HEK293 (cell line): ENCODE measurements at regions not wholly inside any gene's neighbourhood (a gene's known extent, or its start where the extent isn't known, plus 50 kb on each side); places are given as distances from the start of the nearest gene placed in this dataset.
"Not testable (repeated sequence)": the region's sequence is repeated elsewhere in the genome, so short reads cannot be mapped to it uniquely, and the experiment has no call there.

ENCODE experiments used
- CTCF ChIA-PET: fragments of 350-600 bp; formaldehyde crosslinking; extraction: SDS; loops from one replicate; lab custom pipeline; 2021; ENCODE audit warnings: antibody characterized with exemption; lab: Yijun Ruan, JAX
- POLR2A ChIA-PET: fragments of 300-600 bp; formaldehyde crosslinking; extraction: SDS; loops from one replicate; lab custom pipeline; 2020; ENCODE audit warnings: antibody characterized with exemption, inconsistent platforms; lab: Yijun Ruan, JAX
- H3K27ac ChIP-seq: fragments of 200-500 bp; sonication (Bioruptor generic); 2 replicates; pipeline ENCODE4 v1.5.1; 2014; ENCODE audit warnings: low read depth, low read length, control low read depth, inconsistent platforms; ENCODE audit errors: extremely low read depth
- H3K36me3 ChIP-seq, 2 experiments: fragments of 200-500 bp in 1 of 2; sonication (Bioruptor generic) in 1 of 2; 1 replicate in 1 of 2; 2 replicates in 1 of 2; pipeline ENCODE4 v1.5.1; 2014 to 2017; ENCODE audit warnings: inconsistent platforms in 2 of 2, low read length in 2 of 2; ENCODE audit not compliant: control insufficient read depth in 2 of 2, insufficient read depth in 1 of 2
- H3K4me1 ChIP-seq: fragments of 200-500 bp; sonication (Bioruptor generic); 2 replicates; pipeline ENCODE4 v1.5.1; 2014; ENCODE audit warnings: mild to moderate bottlenecking, low read length, inconsistent platforms; ENCODE audit not compliant: control insufficient read depth, insufficient read depth
- H3K4me3 ChIP-seq: 2 replicates; pipeline ENCODE4 v1.5.1; 2011; ENCODE audit warnings: low read depth, mild to moderate bottlenecking, control low read depth, low read length, moderate library complexity
- H3K9me3 ChIP-seq: fragments of 200-500 bp; sonication (Bioruptor generic); 2 replicates; pipeline ENCODE4 v1.5.1; 2014; ENCODE audit warnings: low read depth, low read length, inconsistent platforms; ENCODE audit not compliant: control insufficient read depth, insufficient read depth
- FEZF1 ChIP-seq: fragments of 450-650 bp; formaldehyde crosslinking; IDR thresholded peaks from 2 replicates; pipeline ENCODE4 v1.5.1; 2016; ENCODE audit warnings: missing biosample characterization, missing genetic modification characterization
- KLF16 ChIP-seq: fragments of 450-650 bp; formaldehyde crosslinking; IDR thresholded peaks from 2 replicates; pipeline ENCODE4 v1.5.1; 2017; ENCODE audit warnings: missing biosample characterization, missing genetic modification characterization
- KLF9 ChIP-seq: fragments of 450-650 bp; formaldehyde crosslinking; IDR thresholded peaks from 2 replicates; pipeline ENCODE4 v1.5.1; 2016; ENCODE audit warnings: missing biosample characterization, missing genetic modification characterization, low read depth
- MEIS1 ChIP-seq: sonication (generic); formaldehyde crosslinking; IDR thresholded peaks from 2 replicates; pipeline ENCODE4 v1.8.1; 2022; ENCODE audit warnings: missing genetic modification reagents, mild to moderate bottlenecking, borderline replicate concordance
- ZBTB7A ChIP-seq: fragments of 450-650 bp; formaldehyde crosslinking; IDR thresholded peaks from 2 replicates; pipeline ENCODE4 v1.5.1; 2016; ENCODE audit warnings: low read depth, missing biosample characterization, missing genetic modification characterization
- ZIC2 ChIP-seq: fragments of 450-650 bp; formaldehyde crosslinking; IDR thresholded peaks from 2 replicates; pipeline ENCODE4 v1.5.1; 2016; ENCODE audit warnings: missing biosample characterization, missing genetic modification characterization
- ZNF138 ChIP-seq: fragments of 450-650 bp; formaldehyde crosslinking; IDR thresholded peaks from 2 replicates; pipeline ENCODE4 v1.5.1; 2016; ENCODE audit warnings: missing biosample characterization, missing genetic modification characterization, borderline replicate concordance
- ZNF157 ChIP-seq: fragments of 450-650 bp; formaldehyde crosslinking; IDR thresholded peaks from 2 replicates; pipeline ENCODE4 v1.5.1; 2016; ENCODE audit warnings: missing biosample characterization, missing genetic modification characterization
- ZNF174 ChIP-seq: fragments of 450-650 bp; formaldehyde crosslinking; IDR thresholded peaks from 2 replicates; pipeline ENCODE4 v1.5.0; 2017; ENCODE audit warnings: missing biosample characterization, mild to moderate bottlenecking, missing genetic modification characterization
- ZNF223 ChIP-seq: fragments of 450-650 bp; formaldehyde crosslinking; IDR thresholded peaks from 2 replicates; pipeline ENCODE4 v1.5.1; 2016; ENCODE audit warnings: missing biosample characterization, missing genetic modification characterization
- ZNF394 ChIP-seq: fragments of 450-650 bp; formaldehyde crosslinking; IDR thresholded peaks from 2 replicates; pipeline ENCODE4 v1.5.1; 2016; ENCODE audit warnings: missing biosample characterization, missing genetic modification characterization, mild to moderate bottlenecking, moderate library complexity, borderline replicate concordance
- ZNF426 ChIP-seq: fragments of 450-650 bp; formaldehyde crosslinking; IDR thresholded peaks from 2 replicates; pipeline ENCODE4 v1.5.1; 2017; ENCODE audit warnings: missing biosample characterization, missing genetic modification characterization, mild to moderate bottlenecking, inconsistent platforms, moderate library complexity
- ZNF473 ChIP-seq: fragments of 450-650 bp; formaldehyde crosslinking; IDR thresholded peaks from 2 replicates; pipeline ENCODE4 v1.5.1; 2017; ENCODE audit warnings: missing biosample characterization, missing genetic modification characterization
- ZNF571 ChIP-seq: fragments of 450-650 bp; formaldehyde crosslinking; IDR thresholded peaks from 2 replicates; pipeline ENCODE4 v1.5.0; 2017; ENCODE audit warnings: missing biosample characterization, missing genetic modification characterization
- ZNF585B ChIP-seq: fragments of 450-650 bp; formaldehyde crosslinking; IDR thresholded peaks from 2 replicates; pipeline ENCODE4 v1.5.1; 2016; ENCODE audit warnings: missing biosample characterization, missing genetic modification characterization
- ZNF623 ChIP-seq: fragments of 450-650 bp; formaldehyde crosslinking; IDR thresholded peaks from 2 replicates; pipeline ENCODE4 v1.5.1; 2016; ENCODE audit warnings: missing biosample characterization, missing genetic modification characterization
- ZNF677 ChIP-seq: fragments of 450-650 bp; IDR thresholded peaks from 2 replicates; pipeline ENCODE4 v1.5.0; 2018; ENCODE audit warnings: missing biosample characterization, mild to moderate bottlenecking, missing genetic modification characterization, moderate library complexity
- ZNF747 ChIP-seq: fragments of 450-650 bp; formaldehyde crosslinking; IDR thresholded peaks from 2 replicates; pipeline ENCODE4 v1.5.1; 2016; ENCODE audit warnings: missing biosample characterization, missing genetic modification characterization
- ZNF768 ChIP-seq: fragments of 450-650 bp; formaldehyde crosslinking; IDR thresholded peaks from 2 replicates; pipeline ENCODE4 v1.5.1; 2018; ENCODE audit warnings: missing biosample characterization, mild to moderate bottlenecking, missing genetic modification characterization
- ZNF777 ChIP-seq: fragments of 450-650 bp; formaldehyde crosslinking; IDR thresholded peaks from 2 replicates; pipeline ENCODE4 v1.5.1; 2017; ENCODE audit warnings: missing biosample characterization, missing genetic modification characterization, borderline replicate concordance
- ZNF830 ChIP-seq: fragments of 450-650 bp; IDR thresholded peaks from 2 replicates; pipeline ENCODE4 v1.5.0; 2018; ENCODE audit warnings: missing biosample characterization, missing genetic modification characterization, low read depth, mild to moderate bottlenecking, moderate library complexity
- ZNF843 ChIP-seq: fragments of 450-650 bp; formaldehyde crosslinking; IDR thresholded peaks from 2 replicates; pipeline ENCODE4 v1.5.1; 2016; ENCODE audit warnings: missing biosample characterization, missing genetic modification characterization
- ZSCAN30 ChIP-seq: fragments of 450-650 bp; IDR thresholded peaks from 2 replicates; pipeline ENCODE4 v1.5.1; 2018; ENCODE audit warnings: missing biosample characterization, mild to moderate bottlenecking, missing genetic modification characterization, moderate library complexity
- TF ChIP-seq, protein P1 (sequence below): fragments of 450-650 bp; formaldehyde crosslinking; IDR thresholded peaks from 2 replicates; pipeline ENCODE4 v1.5.0; 2017; ENCODE audit warnings: missing biosample characterization, missing genetic modification characterization, borderline replicate concordance
- TF ChIP-seq, protein P2 (sequence below): fragments of 450-650 bp; formaldehyde crosslinking; IDR thresholded peaks from 2 replicates; pipeline ENCODE4 v1.5.1; 2016; ENCODE audit warnings: missing biosample characterization, missing genetic modification characterization
- TF ChIP-seq, protein P3 (sequence below): fragments of 450-650 bp; formaldehyde crosslinking; IDR thresholded peaks from 2 replicates; pipeline ENCODE4 v1.5.1; 2017; ENCODE audit warnings: missing biosample characterization, missing genetic modification characterization
- TF ChIP-seq, protein P4 (sequence below): fragments of 450-650 bp; formaldehyde crosslinking; IDR thresholded peaks from 2 replicates; pipeline ENCODE4 v1.5.1; 2017; ENCODE audit warnings: missing biosample characterization, missing genetic modification characterization

DNA sequence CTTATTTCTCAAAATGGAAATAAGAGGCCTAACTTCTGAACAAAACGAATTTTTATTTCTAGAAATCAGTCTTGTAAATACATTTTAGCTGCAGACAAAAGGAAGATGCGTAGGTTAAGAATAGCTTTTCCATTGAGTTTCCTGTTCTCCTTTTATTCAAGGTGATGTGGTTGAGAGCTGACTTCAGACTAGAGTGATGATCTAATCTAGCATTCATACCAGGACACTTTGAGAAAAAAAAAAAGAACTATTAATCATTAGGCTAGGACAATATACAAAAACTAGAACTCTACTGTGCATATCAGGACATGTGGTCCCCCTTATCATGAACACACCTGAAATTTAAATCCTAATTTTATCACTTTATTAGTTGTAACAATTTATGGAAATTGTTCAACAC, 884.5 kb upstream of the EPHA5 start (continued):
- TF ChIP-seq ZNF843 (tag by site-specific recombination), result no peak
- no peak for TF ChIP-seq ZBTB7A
- TF ChIP-seq MEIS1, result no peak
- no peak for TF ChIP-seq ZNF157

DNA sequence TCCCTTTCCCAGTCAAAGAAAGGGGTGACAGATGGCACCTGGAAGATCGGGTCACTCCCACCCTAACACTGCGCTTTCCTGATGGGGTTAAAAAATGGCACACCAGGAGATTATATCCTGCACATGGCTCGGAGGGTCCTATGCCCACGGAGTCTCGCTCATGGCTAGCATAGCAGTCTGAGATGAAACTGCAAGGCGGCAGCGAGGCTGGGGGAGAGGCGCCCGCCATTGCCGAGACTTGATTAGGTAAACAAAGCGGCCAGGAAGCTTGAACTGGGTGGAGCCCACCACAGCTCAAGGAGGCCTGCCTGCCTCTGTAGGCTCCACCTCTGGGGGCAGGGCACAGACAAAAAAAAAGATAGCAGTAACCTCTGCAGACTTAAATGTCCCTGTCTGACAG, 875.0 kb upstream of the EPHA5 start:
- POLR2A ChIA-PET, H3K4me1 ChIP-seq, H3K36me3 ChIP-seq, H3K4me3 ChIP-seq, H3K9me3 ChIP-seq, CTCF ChIA-PET, H3K27ac ChIP-seq: not testable (repeated sequence)

DNA sequence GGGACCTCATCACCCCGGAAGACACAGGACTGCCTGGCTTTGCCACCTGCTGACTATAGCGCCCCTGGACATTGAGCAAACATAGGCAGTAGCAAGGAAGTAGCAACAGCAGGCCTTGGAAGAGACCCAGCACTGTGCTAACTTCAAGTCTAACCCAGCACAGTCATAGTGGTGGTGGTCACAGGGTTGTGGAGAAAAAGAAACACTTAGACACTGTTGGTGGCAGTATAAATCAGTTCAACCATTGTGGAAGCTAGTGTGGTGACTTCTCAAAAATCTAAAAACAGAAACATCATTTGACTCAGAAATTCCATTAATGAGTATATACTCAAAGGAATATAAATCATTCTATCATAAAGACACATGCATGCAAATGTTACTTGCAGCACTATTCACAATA, 874.0 kb upstream of the EPHA5 start:
- H3K9me3 ChIP-seq, result no peaks in the 10 kb centered on the region
- POLR2A ChIA-PET, result no interaction called here
- no peak overlapping the region for H3K4me3 ChIP-seq
- H3K27ac ChIP-seq, result no peak overlapping the region
- TF ChIP-seq ZNF571 (no peak), FEZF1 (tag by site-specific recombination) (no peak), ZNF768 (tag by site-specific recombination) (no peak), ZNF174 (tag by site-specific recombination) (no peak), ZNF747 (no peak), ZNF830 (tag by site-specific recombination) (no peak), ZNF623 (tag by site-specific recombination) (no peak), KLF9 (tag by site-specific recombination) (no peak), ZNF394 (no peak)
- TF ChIP-seq, protein P1, sequence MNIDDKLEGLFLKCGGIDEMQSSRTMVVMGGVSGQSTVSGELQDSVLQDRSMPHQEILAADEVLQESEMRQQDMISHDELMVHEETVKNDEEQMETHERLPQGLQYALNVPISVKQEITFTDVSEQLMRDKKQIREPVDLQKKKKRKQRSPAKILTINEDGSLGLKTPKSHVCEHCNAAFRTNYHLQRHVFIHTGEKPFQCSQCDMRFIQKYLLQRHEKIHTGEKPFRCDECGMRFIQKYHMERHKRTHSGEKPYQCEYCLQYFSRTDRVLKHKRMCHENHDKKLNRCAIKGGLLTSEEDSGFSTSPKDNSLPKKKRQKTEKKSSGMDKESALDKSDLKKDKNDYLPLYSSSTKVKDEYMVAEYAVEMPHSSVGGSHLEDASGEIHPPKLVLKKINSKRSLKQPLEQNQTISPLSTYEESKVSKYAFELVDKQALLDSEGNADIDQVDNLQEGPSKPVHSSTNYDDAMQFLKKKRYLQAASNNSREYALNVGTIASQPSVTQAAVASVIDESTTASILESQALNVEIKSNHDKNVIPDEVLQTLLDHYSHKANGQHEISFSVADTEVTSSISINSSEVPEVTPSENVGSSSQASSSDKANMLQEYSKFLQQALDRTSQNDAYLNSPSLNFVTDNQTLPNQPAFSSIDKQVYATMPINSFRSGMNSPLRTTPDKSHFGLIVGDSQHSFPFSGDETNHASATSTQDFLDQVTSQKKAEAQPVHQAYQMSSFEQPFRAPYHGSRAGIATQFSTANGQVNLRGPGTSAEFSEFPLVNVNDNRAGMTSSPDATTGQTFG (tag by site-specific recombination), result no peak
- TF ChIP-seq, protein P2, sequence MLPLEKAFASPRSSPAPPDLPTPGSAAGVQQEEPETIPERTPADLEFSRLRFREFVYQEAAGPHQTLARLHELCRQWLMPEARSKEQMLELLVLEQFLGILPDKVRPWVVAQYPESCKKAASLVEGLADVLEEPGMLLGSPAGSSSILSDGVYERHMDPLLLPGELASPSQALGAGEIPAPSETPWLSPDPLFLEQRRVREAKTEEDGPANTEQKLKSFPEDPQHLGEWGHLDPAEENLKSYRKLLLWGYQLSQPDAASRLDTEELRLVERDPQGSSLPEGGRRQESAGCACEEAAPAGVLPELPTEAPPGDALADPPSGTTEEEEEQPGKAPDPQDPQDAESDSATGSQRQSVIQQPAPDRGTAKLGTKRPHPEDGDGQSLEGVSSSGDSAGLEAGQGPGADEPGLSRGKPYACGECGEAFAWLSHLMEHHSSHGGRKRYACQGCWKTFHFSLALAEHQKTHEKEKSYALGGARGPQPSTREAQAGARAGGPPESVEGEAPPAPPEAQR, result no peak
- TF ChIP-seq, all 188 proteins: peak for 0
- H3K4me1 ChIP-seq, result no peaks in the 10 kb centered on the region
- CTCF ChIA-PET, result no interaction called here
- no peaks in the 10 kb centered on the region for H3K36me3 ChIP-seq

DNA sequence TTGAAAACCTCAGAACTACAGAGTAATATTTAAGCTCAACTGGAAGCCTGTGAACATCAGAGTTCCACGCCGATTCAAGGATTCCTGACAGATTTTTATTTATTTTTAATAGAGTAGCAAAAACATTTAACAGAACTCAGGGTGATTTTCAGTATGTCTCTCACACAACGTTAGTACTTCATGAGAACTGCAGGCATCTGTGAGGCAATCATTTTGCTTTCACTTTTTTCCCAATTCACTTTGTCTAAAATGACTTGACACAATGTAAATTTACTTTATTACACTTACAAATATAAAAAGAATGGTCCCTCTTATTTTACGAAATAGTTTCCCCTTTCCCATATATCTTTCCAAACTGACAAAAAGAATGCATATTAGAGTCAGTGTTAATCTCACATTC, 869.5 kb upstream of the EPHA5 start:
- CTCF ChIA-PET, result no interaction called here
- Histone ChIP-seq H3K36me3 (no peaks in the 10 kb centered on the region), H3K4me3 (no peak overlapping the region), H3K9me3 (no peaks in the 10 kb centered on the region), H3K4me1 (no peaks in the 10 kb centered on the region), H3K27ac (no peak overlapping the region)
- POLR2A ChIA-PET, result no interaction called here
- TF ChIP-seq ZNF677 (tag by site-specific recombination) (no peak), ZIC2 (no peak), ZSCAN30 (tag by site-specific recombination) (no peak), ZNF585B (no peak), ZNF473 (tag by site-specific recombination) (no peak), ZNF223 (tag by site-specific recombination) (no peak), KLF16 (tag by site-specific recombination) (no peak), ZNF394 (no peak), ZNF138 (tag by site-specific recombination) (no peak), ZNF426 (tag by site-specific recombination) (no peak), ZNF777 (tag by site-specific recombination) (no peak)
- TF ChIP-seq, protein P3, sequence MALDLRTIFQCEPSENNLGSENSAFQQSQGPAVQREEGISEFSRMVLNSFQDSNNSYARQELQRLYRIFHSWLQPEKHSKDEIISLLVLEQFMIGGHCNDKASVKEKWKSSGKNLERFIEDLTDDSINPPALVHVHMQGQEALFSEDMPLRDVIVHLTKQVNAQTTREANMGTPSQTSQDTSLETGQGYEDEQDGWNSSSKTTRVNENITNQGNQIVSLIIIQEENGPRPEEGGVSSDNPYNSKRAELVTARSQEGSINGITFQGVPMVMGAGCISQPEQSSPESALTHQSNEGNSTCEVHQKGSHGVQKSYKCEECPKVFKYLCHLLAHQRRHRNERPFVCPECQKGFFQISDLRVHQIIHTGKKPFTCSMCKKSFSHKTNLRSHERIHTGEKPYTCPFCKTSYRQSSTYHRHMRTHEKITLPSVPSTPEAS, result no peak
- TF ChIP-seq, protein P4, sequence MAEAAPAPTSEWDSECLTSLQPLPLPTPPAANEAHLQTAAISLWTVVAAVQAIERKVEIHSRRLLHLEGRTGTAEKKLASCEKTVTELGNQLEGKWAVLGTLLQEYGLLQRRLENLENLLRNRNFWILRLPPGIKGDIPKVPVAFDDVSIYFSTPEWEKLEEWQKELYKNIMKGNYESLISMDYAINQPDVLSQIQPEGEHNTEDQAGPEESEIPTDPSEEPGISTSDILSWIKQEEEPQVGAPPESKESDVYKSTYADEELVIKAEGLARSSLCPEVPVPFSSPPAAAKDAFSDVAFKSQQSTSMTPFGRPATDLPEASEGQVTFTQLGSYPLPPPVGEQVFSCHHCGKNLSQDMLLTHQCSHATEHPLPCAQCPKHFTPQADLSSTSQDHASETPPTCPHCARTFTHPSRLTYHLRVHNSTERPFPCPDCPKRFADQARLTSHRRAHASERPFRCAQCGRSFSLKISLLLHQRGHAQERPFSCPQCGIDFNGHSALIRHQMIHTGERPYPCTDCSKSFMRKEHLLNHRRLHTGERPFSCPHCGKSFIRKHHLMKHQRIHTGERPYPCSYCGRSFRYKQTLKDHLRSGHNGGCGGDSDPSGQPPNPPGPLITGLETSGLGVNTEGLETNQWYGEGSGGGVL (tag by site-specific recombination), result no peak
